DND-41 (cell line): ENCODE measurements at regions not wholly inside any gene's neighbourhood (a gene's known extent, or its start where the extent isn't known, plus 50 kb on each side); places are given as distances from the start of the nearest gene placed in this dataset.

Experiments used
- CTCF ChIP-seq: IDR thresholded peaks from 2 replicates; pipeline ENCODE4 v1.5.1; 2012; ENCODE audit warnings: borderline replicate concordance, low read length, moderate library complexity, mild to moderate bottlenecking; ENCODE audit not compliant: poor library complexity, severe bottlenecking; ENCODE audit errors: extremely low read depth
- EZH2 ChIP-seq: IDR thresholded peaks from 3 replicates; pipeline ENCODE4 v1.6.1; 2012; ENCODE audit warnings: borderline replicate concordance, low read depth, mild to moderate bottlenecking, moderate library complexity, low read length, inconsistent platforms; ENCODE audit not compliant: severe bottlenecking

DNA sequence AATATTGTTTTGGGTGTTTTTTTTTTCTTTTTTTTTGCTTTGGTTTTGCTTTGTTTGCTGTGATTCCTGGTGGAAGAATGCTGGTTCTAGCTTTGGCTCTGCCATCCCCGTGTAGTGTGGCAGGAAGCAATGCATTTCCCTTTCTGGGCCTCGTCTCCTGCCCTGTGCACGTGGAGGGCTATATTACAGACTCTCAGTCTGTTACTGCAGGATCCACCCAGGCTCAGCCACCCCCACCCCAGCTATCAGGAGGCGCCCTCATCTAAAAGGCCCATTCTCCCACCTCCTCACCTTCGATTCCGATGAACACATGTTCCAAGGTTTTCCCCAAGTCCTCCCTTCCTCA is 152.3 kb downstream of the TFCP2L1 start:
- TF ChIP-seq CTCF (no peak), EZH2 (no peak)
